H1 (cell line): ENCODE measurements at regions not wholly inside any gene's neighbourhood (a gene's known extent, or its start where the extent isn't known, plus 50 kb on each side); places are given as distances from the start of the nearest gene placed in this dataset.

ENCODE experiments used
- CTCF ChIA-PET: fragments of 300-600 bp; sonication (Branson Sonifier 250); formaldehyde crosslinking; loops from one replicate; lab custom pipeline; 2021; ENCODE audit not compliant: partially characterized antibody; lab: Charles Lee
- POLR2A ChIA-PET: fragments of 300-600 bp; sonication (Branson Sonifier 250); formaldehyde crosslinking; loops from one replicate; lab custom pipeline; 2021; ENCODE audit warnings: inconsistent platforms; ENCODE audit not compliant: partially characterized antibody; lab: Charles Lee
- DNase-seq, 2 experiments: peaks; one replicate each; pipeline versions ENCODE4 v3.0.0 to v3.0.0-alpha.2; 2010 to 2022; ENCODE audit warnings: low spot score in 2 of 2, low read depth in 1 of 2, mixed read lengths in 1 of 2
- FAIRE-seq: peaks from 2 replicates; lab custom pipeline; 2011; peaks lifted over from hg19 to GRCh38; lab: Jason Lieb, UNC
- H2AFZ ChIP-seq: 2 replicates; pipeline ENCODE4 v1.8.1; 2012; ENCODE audit warnings: low read length, inconsistent platforms
- H2AK5ac ChIP-seq: 2 replicates; pipeline ENCODE4 v1.6.1; 2013; ENCODE audit warnings: low read depth, low read length
- H2BK120ac ChIP-seq: replicated peaks from 2 replicates; pipeline ENCODE3; 2013; ENCODE audit warnings: low read depth, low read length, inconsistent platforms
- H2BK12ac ChIP-seq: 2 replicates; pipeline ENCODE4 v1.6.1; 2013; ENCODE audit warnings: low read depth, low read length
- H2BK15ac ChIP-seq: 2 replicates; pipeline ENCODE4 v1.6.1; 2013; ENCODE audit warnings: low read length
- H2BK20ac ChIP-seq: 2 replicates; pipeline ENCODE4 v1.6.1; 2013; ENCODE audit warnings: low read length
- H2BK5ac ChIP-seq: 2 replicates; pipeline ENCODE4 v1.6.1; 2013; ENCODE audit warnings: low read depth, low read length
- H3K14ac ChIP-seq: 2 replicates; pipeline ENCODE4 v1.6.1; 2013; ENCODE audit warnings: inconsistent platforms; ENCODE audit not compliant: insufficient read length
- H3K18ac ChIP-seq: 2 replicates; pipeline ENCODE4 v1.6.1; 2013; ENCODE audit warnings: low read length; ENCODE audit errors: extremely low read depth
- H3K23ac ChIP-seq: 2 replicates; pipeline ENCODE4 v1.6.1; 2013; ENCODE audit warnings: inconsistent platforms; ENCODE audit not compliant: insufficient read length
- H3K23me2 ChIP-seq: 2 replicates; pipeline ENCODE4 v1.6.1; 2013; ENCODE audit warnings: low read depth, low read length
- H3K27ac ChIP-seq: 2 replicates; pipeline ENCODE4 v1.6.1; 2011; ENCODE audit warnings: low read depth, low read length, inconsistent platforms
- H3K27me3 ChIP-seq, 4 experiments: replicated peaks in 1 of 4; 1 replicate in 1 of 4; 2 replicates in 3 of 4; pipeline versions ENCODE4 v1.6.1 to v1.8.1; 2011 to 2013; ENCODE audit warnings: low read length in 3 of 4, mild to moderate bottlenecking in 3 of 4, inconsistent platforms in 2 of 4, mixed read lengths in 2 of 4, moderate library complexity in 1 of 4; ENCODE audit not compliant: control insufficient read depth in 3 of 4, insufficient read depth in 3 of 4; ENCODE audit errors: extremely low read depth in 1 of 4
- H3K36me3 ChIP-seq, 4 experiments: 2 replicates each; pipeline versions ENCODE4 v1.6.1 to v1.8.1; 2011 to 2013; ENCODE audit warnings: mild to moderate bottlenecking in 4 of 4, low read length in 3 of 4, moderate library complexity in 2 of 4, control low read depth in 1 of 4, inconsistent platforms in 1 of 4; ENCODE audit not compliant: insufficient read depth in 4 of 4, control insufficient read depth in 2 of 4
- H3K4ac ChIP-seq: replicated peaks from 2 replicates; pipeline ENCODE3; 2013; ENCODE audit warnings: low read length, low read depth, mixed read lengths, inconsistent platforms; ENCODE audit not compliant: insufficient read length
- H3K4me1 ChIP-seq, 4 experiments: replicated peaks in 1 of 4; 1 replicate in 1 of 4; 2 replicates in 3 of 4; pipeline versions ENCODE4 v1.6.1 to v1.8.1; 2011 to 2013; ENCODE audit warnings: low read length in 3 of 4, inconsistent platforms in 2 of 4, mixed read lengths in 1 of 4; ENCODE audit not compliant: insufficient read depth in 4 of 4, control insufficient read depth in 3 of 4
- H3K4me2 ChIP-seq, 2 experiments: 2 replicates each; pipeline versions ENCODE4 v1.6.1 to v1.8.1; 2011 to 2013; ENCODE audit warnings: low read depth in 2 of 2, low read length in 2 of 2, control low read depth in 1 of 2, inconsistent platforms in 1 of 2, mild to moderate bottlenecking in 1 of 2; ENCODE audit not compliant: insufficient read depth in 1 of 2
- H3K4me3 ChIP-seq, 4 experiments: fragments of 200-600, 300-600 bp in 1 of 4; sonication (generic), shearing (Covaris generic), sonication (Bioruptor Twin) in 1 of 4; 2 replicates each; pipeline versions ENCODE4 v1.5.1 to v1.8.1; 2011 to 2016; ENCODE audit warnings: low read length in 4 of 4, low read depth in 3 of 4, control low read depth in 2 of 4, inconsistent platforms in 2 of 4, mild to moderate bottlenecking in 2 of 4, mixed read lengths in 1 of 4, moderate library complexity in 1 of 4; ENCODE audit not compliant: insufficient read depth in 2 of 4; ENCODE audit errors: extremely low read depth in 1 of 4
- H3K56ac ChIP-seq: replicated peaks from 2 replicates; pipeline ENCODE3; 2013; ENCODE audit warnings: low read depth, mild to moderate bottlenecking, mixed read lengths, low read length, inconsistent platforms; ENCODE audit not compliant: insufficient read length
- H3K79me1 ChIP-seq: 2 replicates; pipeline ENCODE4 v1.6.1; 2013; ENCODE audit warnings: low read depth, low read length, control low read depth
- H3K79me2 ChIP-seq, 2 experiments: 2 replicates each; pipeline versions ENCODE4 v1.6.1 to v1.8.1; 2012 to 2013; ENCODE audit warnings: low read length in 2 of 2, mild to moderate bottlenecking in 2 of 2, inconsistent platforms in 1 of 2; ENCODE audit not compliant: insufficient read depth in 2 of 2, control insufficient read depth in 1 of 2
- H3K9ac ChIP-seq, 4 experiments: replicated peaks in 1 of 4; 1 replicate in 1 of 4; 2 replicates in 3 of 4; pipeline versions ENCODE4 v1.6.1 to v1.8.1; 2011 to 2013; ENCODE audit warnings: low read depth in 3 of 4, low read length in 3 of 4, control low read depth in 2 of 4, mild to moderate bottlenecking in 2 of 4, moderate library complexity in 2 of 4, inconsistent platforms in 1 of 4; ENCODE audit errors: extremely low read depth in 1 of 4
- H3K9me3 ChIP-seq, 2 experiments: 2 replicates each; pipeline versions ENCODE4 v1.6.1 to v1.8.1; 2012 to 2013; ENCODE audit warnings: mild to moderate bottlenecking in 2 of 2, moderate library complexity in 2 of 2, control low read depth in 1 of 2, inconsistent platforms in 1 of 2, low read depth in 1 of 2, low read length in 1 of 2, mixed read lengths in 1 of 2; ENCODE audit not compliant: insufficient read depth in 2 of 2
- H4K20me1 ChIP-seq, 2 experiments: replicated peaks in 1 of 2; 2 replicates each; pipeline versions ENCODE3 to v1.8.1; 2011 to 2013; ENCODE audit warnings: inconsistent platforms in 2 of 2, low read length in 2 of 2, mild to moderate bottlenecking in 1 of 2; ENCODE audit not compliant: insufficient read depth in 2 of 2, control insufficient read depth in 1 of 2
- H4K5ac ChIP-seq: 2 replicates; pipeline ENCODE4 v1.6.1; 2013; ENCODE audit warnings: low read length, low read depth, mixed read lengths, inconsistent platforms; ENCODE audit not compliant: insufficient read length
- H4K8ac ChIP-seq: 2 replicates; pipeline ENCODE4 v1.8.0; 2013; ENCODE audit warnings: mild to moderate bottlenecking, moderate library complexity, low read length, inconsistent platforms; ENCODE audit not compliant: insufficient read depth; ENCODE audit errors: extremely low read depth
- H4K91ac ChIP-seq: replicated peaks from 2 replicates; pipeline ENCODE3; 2013; ENCODE audit warnings: low read length, mixed read lengths, inconsistent platforms; ENCODE audit not compliant: insufficient read length
- BRCA1 ChIP-seq: IDR thresholded peaks from 2 replicates; pipeline ENCODE4 v1.6.1; 2012; ENCODE audit warnings: low read depth, low read length, improper control_type of control experiment
- CBX5 ChIP-seq: fragments of 300-800, 300-1000 bp; sonication (generic); IDR thresholded peaks from 2 replicates; pipeline ENCODE4 v1.7.1; 2016; ENCODE audit warnings: antibody characterized with exemption, low read length, low read depth
- CHD2 ChIP-seq: IDR thresholded peaks from 2 replicates; pipeline ENCODE4 v1.6.1; 2012; ENCODE audit warnings: low read length, improper control_type of control experiment
- CTBP2 ChIP-seq: IDR thresholded peaks from 2 replicates; pipeline ENCODE4 v1.7.0; 2011; ENCODE audit warnings: borderline replicate concordance, mild to moderate bottlenecking, moderate library complexity, mixed read lengths, low read length; ENCODE audit not compliant: insufficient read depth, insufficient read length
- FOSL1 ChIP-seq: IDR thresholded peaks from 2 replicates; pipeline ENCODE4 v1.6.1; 2011; ENCODE audit warnings: mild to moderate bottlenecking, low read depth, low read length, moderate library complexity; ENCODE audit not compliant: insufficient read depth
- SP2 ChIP-seq: IDR thresholded peaks from 2 replicates; pipeline ENCODE4 v1.6.1; 2012; ENCODE audit warnings: mild to moderate bottlenecking, low read length, inconsistent platforms
- WGBS, 2 experiments: shearing (Covaris generic) in 1 of 2; methylation state at CpG; one replicate each; pipeline versions ENCODE4 v1.1.6 to v1.1.7; 2013 to 2015; ENCODE audit warnings: low lambda C conversion rate in 2 of 2, mixed read lengths in 2 of 2, inconsistent platforms in 1 of 2, low coverage in 1 of 2, missing lambda C conversion rate in 1 of 2; ENCODE audit not compliant: insufficient replicate concordance in 2 of 2, insufficient coverage in 1 of 2, insufficient read length in 1 of 2; ENCODE audit errors: extremely low coverage in 1 of 2, missing lambda C conversion rate in 1 of 2; 5-methylcytosine and 5-hydroxymethylcytosine counted together

DNA sequence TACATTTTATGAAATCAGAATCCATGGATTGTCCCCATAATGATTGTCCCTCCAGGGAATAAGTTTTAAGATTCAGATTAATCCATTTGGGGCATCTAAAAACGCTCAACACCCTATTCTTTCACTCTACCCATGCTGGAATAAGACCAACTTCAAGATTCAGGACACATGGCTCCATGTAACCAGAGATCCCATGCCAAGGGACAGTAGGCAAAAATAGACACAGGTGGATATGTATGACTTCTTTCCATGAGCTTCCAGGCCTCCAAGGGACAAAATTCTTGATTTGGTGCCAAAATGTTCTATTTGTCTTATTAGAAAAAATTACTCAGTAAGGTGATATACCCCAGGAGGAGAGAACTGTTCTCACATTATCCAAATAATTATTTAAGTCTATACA, 178.8 kb downstream of the NRIP1 start:
- no peak overlapping the region for H2BK20ac ChIP-seq
- H3K4ac ChIP-seq: no peak overlapping the region
- no peak overlapping the region for H4K91ac ChIP-seq
- no peak overlapping the region for H3K27ac ChIP-seq
- no peak overlapping the region for H2BK120ac ChIP-seq
- FAIRE-seq (no peak), DNase-seq (no peak)
- 79% methylated on average over 1 of the region's 1 CpG; no CpG with 5 or more reads in 1 of the 2 experiments for WGBS, 2 experiments
- no peaks in the 10 kb centered on the region for H4K20me1 ChIP-seq
- H3K9me3 ChIP-seq: no peaks in the 10 kb centered on the region
- POLR2A ChIA-PET: no interaction called here
- H2BK5ac ChIP-seq: no peak overlapping the region
- H3K23ac ChIP-seq: no peak overlapping the region
- H3K23me2 ChIP-seq: no peaks in the 10 kb centered on the region
- no peaks in the 10 kb centered on the region for H3K79me1 ChIP-seq
- H3K4me2 ChIP-seq: no peak overlapping the region
- H3K79me2 ChIP-seq: no peaks in the 10 kb centered on the region
- CTCF ChIA-PET: interaction anchor here (2.0 kb wide), 1 partner anchor 22 kb away, joined by 5 read pairs; no protein-coding TSS in a partner anchor
- H3K56ac ChIP-seq: no peak overlapping the region
- no peaks in the 10 kb centered on the region for H3K27me3 ChIP-seq
- H2AK5ac ChIP-seq: no peak overlapping the region
- H4K8ac ChIP-seq: no peak overlapping the region
- no peak for TF ChIP-seq CHD2
- TF ChIP-seq BRCA1: no peak
- no peak for TF ChIP-seq CBX5
- no peak for TF ChIP-seq SP2
- TF ChIP-seq CTBP2: no peak
- no peak for TF ChIP-seq FOSL1
- H3K9ac ChIP-seq: no peak overlapping the region
- no peak overlapping the region for H2BK12ac ChIP-seq
- H4K5ac ChIP-seq: no peak overlapping the region
- H3K14ac ChIP-seq: no peak overlapping the region
- H2BK15ac ChIP-seq: no peak overlapping the region
- H3K4me3 ChIP-seq: no peak overlapping the region
- H3K18ac ChIP-seq: no peak overlapping the region
- no peaks in the 10 kb centered on the region for H3K36me3 ChIP-seq
- no peaks in the 10 kb centered on the region for H3K4me1 ChIP-seq
- H2AFZ ChIP-seq: no peak overlapping the region
